ENCODE measurements at regions not wholly inside any gene's neighbourhood (a gene's known extent, or its start where the extent isn't known, plus 50 kb on each side); places are given as distances from the start of the nearest gene placed in this dataset.

DNA sequence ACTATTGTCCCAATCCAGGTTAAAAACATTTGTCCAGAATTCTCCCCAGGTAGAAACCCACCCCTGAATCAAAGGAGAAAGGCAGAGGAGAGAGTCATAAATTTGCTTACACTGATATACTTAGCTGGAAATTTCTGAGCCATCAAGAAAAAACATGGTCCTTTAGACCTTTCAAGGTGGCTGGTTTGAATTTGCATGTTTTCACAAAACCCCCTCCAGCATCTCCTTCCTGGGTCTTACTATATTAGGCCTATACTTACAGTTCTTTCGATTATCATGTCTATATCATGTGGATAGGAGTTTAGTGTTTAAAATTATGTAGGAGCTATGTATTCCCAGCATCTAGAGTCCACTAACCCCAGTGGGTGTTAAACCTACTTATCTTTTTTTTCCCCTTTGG is 178.2 kb downstream of the PLPP3 start:
- TF ChIP-seq EZH2 (IDR thresholded peaks at IDR 0.05; ENCODE audit: low read length, missing control alignments) = no peak
- no peak for TF ChIP-seq CTCF (conservative IDR thresholded peaks at IDR 0.05 in 1 of 2, IDR thresholded peaks at IDR 0.05 in 1 of 2; ENCODE audit: low read depth in 1 of 2, low read length in 2 of 2)
